Fibroblast of lung (primary cell): ENCODE measurements at regions not wholly inside any gene's neighbourhood (a gene's known extent, or its start where the extent isn't known, plus 50 kb on each side); places are given as distances from the start of the nearest gene placed in this dataset.

ENCODE experiments used
- DNase-seq, 2 donors: peaks; one replicate each; pipeline versions ENCODE4 v3.0.0 to v3.0.0-alpha.2; 2010; ENCODE audit warnings: low read depth in 2 of 2
- H2AFZ ChIP-seq: 2 replicates; pipeline ENCODE4 v1.5.1; 2012; ENCODE audit warnings: low read length, control low read depth, inconsistent platforms
- H3K27ac ChIP-seq: 2 replicates; pipeline ENCODE4 v1.5.1; 2011; ENCODE audit warnings: low read length, control low read depth; ENCODE audit not compliant: insufficient read depth
- H3K27me3 ChIP-seq: 2 replicates; pipeline ENCODE4 v1.5.1; 2011; ENCODE audit warnings: mild to moderate bottlenecking, low read length; ENCODE audit not compliant: control insufficient read depth, insufficient read depth
- H3K36me3 ChIP-seq: 2 replicates; pipeline ENCODE4 v1.5.1; 2011; ENCODE audit warnings: low read length; ENCODE audit not compliant: control insufficient read depth, insufficient read depth
- H3K4me1 ChIP-seq: 2 replicates; pipeline ENCODE4 v1.5.1; 2011; ENCODE audit warnings: low read length; ENCODE audit not compliant: control insufficient read depth, insufficient read depth; ENCODE audit errors: extremely low read depth
- H3K4me2 ChIP-seq: 2 replicates; pipeline ENCODE4 v1.5.1; 2011; ENCODE audit warnings: low read length, control low read depth; ENCODE audit not compliant: insufficient read depth; ENCODE audit errors: extremely low read depth
- H3K4me3 ChIP-seq, 4 experiments: fragments of 200-600 bp in 1 of 4; sonication (generic) in 1 of 4; replicated peaks in 1 of 4; 2 replicates each; pipeline ENCODE4 v1.5.1; 2011 to 2016; ENCODE audit warnings: low read length in 4 of 4, low read depth in 3 of 4, mild to moderate bottlenecking in 3 of 4, control low read depth in 2 of 4, inconsistent platforms in 1 of 4, mixed read lengths in 1 of 4; ENCODE audit not compliant: insufficient read depth in 1 of 4; ENCODE audit errors: control extremely low read depth in 1 of 4
- H3K79me2 ChIP-seq: 2 replicates; pipeline ENCODE4 v1.5.1; 2012; ENCODE audit warnings: mild to moderate bottlenecking, low read length, inconsistent platforms; ENCODE audit not compliant: control insufficient read depth, insufficient read depth
- H3K9ac ChIP-seq: 2 replicates; pipeline ENCODE4 v1.5.1; 2011; ENCODE audit warnings: mild to moderate bottlenecking, low read length, control low read depth; ENCODE audit not compliant: insufficient read depth
- H3K9me3 ChIP-seq: 2 replicates; pipeline ENCODE4 v1.5.1; 2012; ENCODE audit warnings: low read depth, low read length; ENCODE audit not compliant: control insufficient read depth, insufficient read depth
- H4K20me1 ChIP-seq: 2 replicates; pipeline ENCODE4 v1.5.1; 2011; ENCODE audit warnings: low read length; ENCODE audit not compliant: control insufficient read depth, insufficient read depth; ENCODE audit errors: extremely low read depth
- CTCF ChIP-seq, 2 donors: IDR thresholded peaks in 1 of 2; conservative IDR thresholded peaks in 1 of 2; 1 replicate in 1 of 2; 2 replicates in 1 of 2; pipeline ENCODE4 v1.5.1; 2011 to 2012; ENCODE audit warnings: low read length in 2 of 2, control low read depth in 1 of 2, inconsistent platforms in 1 of 2, low read depth in 1 of 2, mild to moderate bottlenecking in 1 of 2
- EZH2 ChIP-seq: IDR thresholded peaks from 2 replicates; pipeline ENCODE4 v1.5.1; 2012; ENCODE audit warnings: low read length, control low read depth, mild to moderate bottlenecking; ENCODE audit errors: missing control alignments

- TF ChIP-seq CTCF (conservative IDR thresholded peaks at IDR 0.05 in 1 of 2, IDR thresholded peaks at IDR 0.05 in 1 of 2; ENCODE audit: low read depth in 1 of 2, low read length in 2 of 2) (no peak), EZH2 (no peak)
- Histone ChIP-seq H3K36me3 (no peaks in the 10 kb centered on the region), H4K20me1 (no peaks in the 10 kb centered on the region), H3K4me3 (no peak overlapping the region), H3K4me1 (no peaks in the 10 kb centered on the region), H3K9ac (no peak overlapping the region), H3K79me2 (no peaks in the 10 kb centered on the region), H3K27ac (no peak overlapping the region), H3K27me3 (no peaks in the 10 kb centered on the region), H3K9me3 (no peaks in the 10 kb centered on the region), H3K4me2 (no peak overlapping the region), H2AFZ (no peak overlapping the region)
- DNase-seq, result no peak
Measured at GRCh38 chr7:378041-378420, 88.1 kb downstream of the FOXL3 start.

- no peak overlapping the region for H3K27ac ChIP-seq
- H3K4me2 ChIP-seq, result no peak overlapping the region
- no peak overlapping the region for H3K4me3 ChIP-seq
- H3K9ac ChIP-seq, result no peak overlapping the region
- no peaks in the 10 kb centered on the region for H3K36me3 ChIP-seq
- H4K20me1 ChIP-seq, result no peaks in the 10 kb centered on the region
- DNase-seq, result no peak
- no peaks in the 10 kb centered on the region for H3K9me3 ChIP-seq
- no peaks in the 10 kb centered on the region for H3K27me3 ChIP-seq
- TF ChIP-seq EZH2 (no peak), CTCF (conservative IDR thresholded peaks at IDR 0.05 in 1 of 2, IDR thresholded peaks at IDR 0.05 in 1 of 2; ENCODE audit: low read depth in 1 of 2, low read length in 2 of 2) (no peak)
- no peaks in the 10 kb centered on the region for H3K4me1 ChIP-seq
- H2AFZ ChIP-seq, result no peak overlapping the region
- H3K79me2 ChIP-seq, result no peaks in the 10 kb centered on the region
Measured at GRCh38 chr7:378551-379455, 88.8 kb downstream of the FOXL3 start.

GRCh38 chr7:379456-380138 is 89.6 kb downstream of the FOXL3 start:
- H3K4me2 ChIP-seq, result no peak overlapping the region
- H3K79me2 ChIP-seq, result no peaks in the 10 kb centered on the region
- DNase-seq, result no peak
- no peaks in the 10 kb centered on the region for H3K9me3 ChIP-seq
- TF ChIP-seq CTCF (conservative IDR thresholded peaks at IDR 0.05 in 1 of 2, IDR thresholded peaks at IDR 0.05 in 1 of 2; ENCODE audit: low read depth in 1 of 2, low read length in 2 of 2) (no peak), EZH2 (no peak)
- no peaks in the 10 kb centered on the region for H3K4me1 ChIP-seq
- no peak overlapping the region for H3K4me3 ChIP-seq
- H4K20me1 ChIP-seq, result no peaks in the 10 kb centered on the region
- H3K9ac ChIP-seq, result no peak overlapping the region
- no peak overlapping the region for H2AFZ ChIP-seq
- no peaks in the 10 kb centered on the region for H3K27me3 ChIP-seq
- no peaks in the 10 kb centered on the region for H3K36me3 ChIP-seq
- H3K27ac ChIP-seq, result no peak overlapping the region
